GM18502 (cell line): ENCODE measurements at regions not wholly inside any gene's neighbourhood (a gene's known extent, or its start where the extent isn't known, plus 50 kb on each side); places are given as distances from the start of the nearest gene placed in this dataset.

Experiments
- ATAC-seq: cut with Tn5 transposase; IDR thresholded peaks from one replicate; pipeline ENCODE4 v1.9.1; 2021; ENCODE audit warnings: mild to moderate bottlenecking; ENCODE audit not compliant: unreplicated experiment, poor library complexity

GRCh38 chr11:91404344-91404743 is 820.3 kb upstream of the FAT3 start:
- ATAC-seq, result no peak

GRCh38 chr11:91397134-91397468 is 827.5 kb upstream of the FAT3 start:
- ATAC-seq, result no peak

- ATAC-seq, result no peak
These were observed 828.1 kb upstream of the FAT3 start for GRCh38 chr11:91396236-91397133.

GRCh38 chr11:91394727-91395414 is 829.7 kb upstream of the FAT3 start:
- no peak for ATAC-seq

GRCh38 chr11:91394073-91394726 is 830.4 kb upstream of the FAT3 start:
- no peak for ATAC-seq

GRCh38 chr11:91382946-91383345 is 841.7 kb upstream of the FAT3 start:
- ATAC-seq, result no peak

GRCh38 chr11:91374794-91375193 is 849.8 kb upstream of the FAT3 start:
- ATAC-seq, result no peak

GRCh38 chr11:91373497-91373896 is 851.1 kb upstream of the FAT3 start:
- ATAC-seq, result no peak

- no peak for ATAC-seq
These were observed 857.8 kb upstream of the FAT3 start for GRCh38 chr11:91366816-91367215.

GRCh38 chr11:91365986-91366585 is 858.5 kb upstream of the FAT3 start:
- no peak for ATAC-seq

GRCh38 chr11:91350931-91351330 is 873.7 kb upstream of the FAT3 start:
- no peak for ATAC-seq

- no peak for ATAC-seq
These were observed 897.9 kb upstream of the FAT3 start for GRCh38 chr11:91326751-91327150.

GRCh38 chr11:91326280-91326679 is 898.3 kb upstream of the FAT3 start:
- ATAC-seq, result no peak

- ATAC-seq, result no peak
These were observed 910.1 kb upstream of the FAT3 start for GRCh38 chr11:91314521-91314920.

GRCh38 chr11:91312541-91312940 is 912.1 kb upstream of the FAT3 start:
- no peak for ATAC-seq

- ATAC-seq, result no peak
These were observed 914.5 kb upstream of the FAT3 start for GRCh38 chr11:91310085-91310484.

GRCh38 chr11:91308069-91308468 is 916.5 kb upstream of the FAT3 start:
- ATAC-seq, result no peak

- no peak for ATAC-seq
These were observed 919.2 kb upstream of the FAT3 start for GRCh38 chr11:91305402-91305801.

GRCh38 chr11:91303749-91304148 is 920.9 kb upstream of the FAT3 start:
- ATAC-seq, result no peak

- peak; percentile 56 for ATAC-seq
These were observed 924.6 kb upstream of the FAT3 start for GRCh38 chr11:91299980-91300379.

- ATAC-seq, result no peak
These were observed 928.0 kb upstream of the FAT3 start for GRCh38 chr11:91296629-91297028.
